Endothelial cell of umbilical vein (primary cell): ENCODE measurements at regions not wholly inside any gene's neighbourhood (a gene's known extent, or its start where the extent isn't known, plus 50 kb on each side); places are given as distances from the start of the nearest gene placed in this dataset.

Experiments used
- BruUV-seq: library from RNA; stranded (reverse); fragments of 400-500 nt; replicated peaks from 2 replicates; lab custom pipeline; 2021; lab: Mats Ljungman, UMichigan
- CTCF ChIA-PET: fragments of 300-600, 350-600 bp; sonication (Branson Sonifier 250); formaldehyde crosslinking; loops from one replicate; lab custom pipeline; 2021; ENCODE audit warnings: antibody characterized with exemption, inconsistent platforms; lab: Charles Lee
- POLR2A ChIA-PET: fragments of 300-600, 350-600 bp; sonication (Branson Sonifier 250); formaldehyde crosslinking; loops from one replicate; lab custom pipeline; 2021; ENCODE audit warnings: antibody characterized with exemption, inconsistent platforms; lab: Charles Lee
- DNase-seq: peaks from one replicate; pipeline ENCODE4 v3.0.0-alpha.2; 2011; ENCODE audit warnings: low read depth, low spot score
- FAIRE-seq: peaks from 2 replicates; lab custom pipeline; 2011; peaks lifted over from hg19 to GRCh38; lab: Jason Lieb, UNC
- H2AFZ ChIP-seq: 2 replicates; pipeline ENCODE4 v1.6.0; 2012; ENCODE audit warnings: low read depth, low read length, control low read depth, inconsistent platforms
- H3K27ac ChIP-seq: 2 replicates; pipeline ENCODE4 v1.5.1; 2011; ENCODE audit warnings: low read depth, mild to moderate bottlenecking, control low read depth, low read length, moderate library complexity; ENCODE audit not compliant: insufficient read depth
- H3K27me3 ChIP-seq, 2 experiments: 2 replicates each; pipeline versions ENCODE4 v1.6.0 to v1.6.1; 2011; ENCODE audit warnings: low read length in 2 of 2, mixed read lengths in 1 of 2; ENCODE audit not compliant: control insufficient read depth in 2 of 2, insufficient read depth in 2 of 2
- H3K36me3 ChIP-seq, 2 experiments: 2 replicates in 1 of 2; 3 replicates in 1 of 2; pipeline ENCODE4 v1.5.1; 2011; ENCODE audit warnings: low read length in 2 of 2, mild to moderate bottlenecking in 1 of 2, moderate library complexity in 1 of 2; ENCODE audit not compliant: control insufficient read depth in 2 of 2, insufficient read depth in 2 of 2; ENCODE audit errors: extremely low read depth in 1 of 2
- H3K4me1 ChIP-seq: 3 replicates; pipeline ENCODE4 v1.5.1; 2011; ENCODE audit warnings: mild to moderate bottlenecking, low read length; ENCODE audit not compliant: control insufficient read depth, insufficient read depth; ENCODE audit errors: extremely low read depth
- H3K4me2 ChIP-seq: 2 replicates; pipeline ENCODE4 v1.6.1; 2011; ENCODE audit warnings: low read length, control low read depth, mixed read lengths; ENCODE audit not compliant: insufficient read depth
- H3K4me3 ChIP-seq, 3 experiments: fragments of 200-600 bp in 1 of 3; sonication (generic), shearing (Covaris generic) in 1 of 3; replicated peaks in 1 of 3; 2 replicates each; pipeline ENCODE4 v1.5.1; 2011 to 2016; ENCODE audit warnings: control low read depth in 3 of 3, low read length in 3 of 3, mild to moderate bottlenecking in 2 of 3, inconsistent platforms in 1 of 3, low read depth in 1 of 3, moderate library complexity in 1 of 3; ENCODE audit not compliant: insufficient read depth in 1 of 3
- H3K79me2 ChIP-seq: 2 replicates; pipeline ENCODE4 v1.6.0; 2012; ENCODE audit warnings: low read length, inconsistent platforms; ENCODE audit not compliant: control insufficient read depth, insufficient read depth
- H3K9ac ChIP-seq: replicated peaks from 2 replicates; pipeline ENCODE3; 2011; ENCODE audit warnings: low read length, control low read depth; ENCODE audit not compliant: insufficient read depth; ENCODE audit errors: extremely low read depth
- H3K9me1 ChIP-seq: replicated peaks from 3 replicates; pipeline ENCODE4 v1.6.0; 2011; ENCODE audit warnings: mild to moderate bottlenecking, low read length; ENCODE audit not compliant: control insufficient read depth, insufficient read depth; ENCODE audit errors: extremely low read depth
- H3K9me3 ChIP-seq: replicated peaks from 2 replicates; pipeline ENCODE4 v1.5.1; 2012; ENCODE audit warnings: low read length, inconsistent platforms; ENCODE audit not compliant: control insufficient read depth, insufficient read depth
- H4K20me1 ChIP-seq: replicated peaks from 2 replicates; pipeline ENCODE3; 2011; ENCODE audit warnings: mild to moderate bottlenecking, low read length; ENCODE audit not compliant: control insufficient read depth, insufficient read depth; ENCODE audit errors: extremely low read depth
- CTCF ChIP-seq, 2 donors: IDR thresholded peaks; 1 replicate in 1 of 2; 2 replicates in 1 of 2; pipeline ENCODE4 v1.5.1; 2011; ENCODE audit warnings: low read length in 2 of 2, mild to moderate bottlenecking in 2 of 2, moderate library complexity in 2 of 2, control low read depth in 1 of 2, inconsistent platforms in 1 of 2, low read depth in 1 of 2; ENCODE audit not compliant: insufficient read depth in 1 of 2; ENCODE audit errors: extremely low read depth in 1 of 2
- EZH2 ChIP-seq: IDR thresholded peaks from 2 replicates; pipeline ENCODE4 v1.6.1; 2012; ENCODE audit warnings: borderline replicate concordance, low read depth, mild to moderate bottlenecking, moderate library complexity, low read length, inconsistent platforms; ENCODE audit not compliant: severe bottlenecking
- FOS ChIP-seq: IDR thresholded peaks from 2 replicates; pipeline ENCODE4 v1.6.1; 2011; ENCODE audit warnings: mild to moderate bottlenecking, low read length, moderate library complexity, borderline replicate concordance; ENCODE audit not compliant: insufficient read depth
- GATA2 ChIP-seq: IDR thresholded peaks from 2 replicates; pipeline ENCODE4 v1.7.0; 2011; ENCODE audit warnings: low read depth, mild to moderate bottlenecking, moderate library complexity, mixed read lengths, low read length; ENCODE audit not compliant: insufficient read length, insufficient read depth
- JUN ChIP-seq: IDR thresholded peaks from 2 replicates; pipeline ENCODE4 v1.6.1; 2011; ENCODE audit warnings: borderline replicate concordance, low read depth; ENCODE audit not compliant: insufficient read length, insufficient read depth
- MYC ChIP-seq: IDR thresholded peaks from one replicate; pipeline ENCODE4 v1.6.1; 2011; ENCODE audit warnings: mild to moderate bottlenecking, low read depth, low read length
- POLR2A ChIP-seq: IDR thresholded peaks from 2 replicates; pipeline ENCODE4 v1.6.1; 2012; ENCODE audit warnings: low read depth, mild to moderate bottlenecking, control low read depth, low read length
- POLR2AphosphoS5 ChIP-seq: IDR thresholded peaks from 2 replicates; pipeline ENCODE4 v1.6.1; 2012; ENCODE audit warnings: low read depth, mild to moderate bottlenecking, control low read depth, low read length, moderate library complexity; ENCODE audit not compliant: insufficient read depth
- dilution Hi-C: fragments of 300-500 bp; cut with MboI; formaldehyde crosslinking; loops from one replicate; pipeline ENCODE4 v1.15.0; 2019; ENCODE audit warnings: low sequenced_read_pairs; ENCODE audit not compliant: extremely low pct_ligation_motif_present
- intact Hi-C: fragments of 100-400 bp; cut with micrococcal nuclease; formaldehyde crosslinking; loops from one replicate; pipeline ENCODE4 v1.10.0; 2022
- TF ChIP-seq, protein P1 (sequence below): IDR thresholded peaks from 2 replicates; pipeline ENCODE4 v1.6.1; 2011; ENCODE audit not compliant: insufficient read depth, insufficient read length

- H3K4me2 ChIP-seq: no peak overlapping the region
- no peaks in the 10 kb centered on the region for H3K9me1 ChIP-seq
- H3K79me2 ChIP-seq: no peaks in the 10 kb centered on the region
- peaks cover 0 to 6% of the 10 kb centered on the region in 2 experiments for H3K27me3 ChIP-seq
- intact Hi-C loops: no loop called here
- DNase-seq (no peak), FAIRE-seq (no peak)
- no peak overlapping the region for H3K4me3 ChIP-seq
- dilution Hi-C loops: no loop called here
- no peaks in the 10 kb centered on the region for H3K36me3 ChIP-seq
- H2AFZ ChIP-seq: no peak overlapping the region
- no peak for TF ChIP-seq POLR2A
- TF ChIP-seq MYC: no peak
- TF ChIP-seq JUN: no peak
- TF ChIP-seq, protein P1, sequence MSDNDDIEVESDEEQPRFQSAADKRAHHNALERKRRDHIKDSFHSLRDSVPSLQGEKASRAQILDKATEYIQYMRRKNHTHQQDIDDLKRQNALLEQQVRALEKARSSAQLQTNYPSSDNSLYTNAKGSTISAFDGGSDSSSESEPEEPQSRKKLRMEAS: no peak
- TF ChIP-seq EZH2: no peak
- TF ChIP-seq CTCF (IDR thresholded peaks at IDR 0.05; ENCODE audit: extremely low read depth in 1 of 2, insufficient read depth in 1 of 2, low read depth in 1 of 2, low read length in 2 of 2): no peak
- TF ChIP-seq FOS: no peak
- no peak for TF ChIP-seq GATA2
- no peak for TF ChIP-seq POLR2AphosphoS5
- no peak overlapping the region for H3K9ac ChIP-seq
- no peaks in the 10 kb centered on the region for H3K4me1 ChIP-seq
- H3K27ac ChIP-seq: no peak overlapping the region
- ChIA-PET POLR2A (no interaction called here), CTCF (no interaction called here)
- H3K9me3 ChIP-seq: no peaks in the 10 kb centered on the region
- no TSS peak for BruUV-seq
- no peaks in the 10 kb centered on the region for H4K20me1 ChIP-seq
Observed at GRCh38 chr21:26245428-26245827, 74.9 kb upstream of the APP start.
